H1 (cell line): ENCODE measurements at regions not wholly inside any gene's neighbourhood (a gene's known extent, or its start where the extent isn't known, plus 50 kb on each side); places are given as distances from the start of the nearest gene placed in this dataset.

ENCODE experiments used
- CTCF ChIA-PET: fragments of 300-600 bp; sonication (Branson Sonifier 250); formaldehyde crosslinking; loops from one replicate; lab custom pipeline; 2021; ENCODE audit not compliant: partially characterized antibody; lab: Charles Lee
- POLR2A ChIA-PET: fragments of 300-600 bp; sonication (Branson Sonifier 250); formaldehyde crosslinking; loops from one replicate; lab custom pipeline; 2021; ENCODE audit warnings: inconsistent platforms; ENCODE audit not compliant: partially characterized antibody; lab: Charles Lee
- DNase-seq, 2 experiments: peaks; one replicate each; pipeline versions ENCODE4 v3.0.0 to v3.0.0-alpha.2; 2010 to 2022; ENCODE audit warnings: low spot score in 2 of 2, low read depth in 1 of 2, mixed read lengths in 1 of 2
- FAIRE-seq: peaks from 2 replicates; lab custom pipeline; 2011; peaks lifted over from hg19 to GRCh38; lab: Jason Lieb, UNC
- H2AFZ ChIP-seq: 2 replicates; pipeline ENCODE4 v1.8.1; 2012; ENCODE audit warnings: low read length, inconsistent platforms
- H2AK5ac ChIP-seq: 2 replicates; pipeline ENCODE4 v1.6.1; 2013; ENCODE audit warnings: low read depth, low read length
- H2BK120ac ChIP-seq: replicated peaks from 2 replicates; pipeline ENCODE3; 2013; ENCODE audit warnings: low read depth, low read length, inconsistent platforms
- H2BK12ac ChIP-seq: 2 replicates; pipeline ENCODE4 v1.6.1; 2013; ENCODE audit warnings: low read depth, low read length
- H2BK15ac ChIP-seq: 2 replicates; pipeline ENCODE4 v1.6.1; 2013; ENCODE audit warnings: low read length
- H2BK20ac ChIP-seq: 2 replicates; pipeline ENCODE4 v1.6.1; 2013; ENCODE audit warnings: low read length
- H2BK5ac ChIP-seq: 2 replicates; pipeline ENCODE4 v1.6.1; 2013; ENCODE audit warnings: low read depth, low read length
- H3K14ac ChIP-seq: 2 replicates; pipeline ENCODE4 v1.6.1; 2013; ENCODE audit warnings: inconsistent platforms; ENCODE audit not compliant: insufficient read length
- H3K18ac ChIP-seq: 2 replicates; pipeline ENCODE4 v1.6.1; 2013; ENCODE audit warnings: low read length; ENCODE audit errors: extremely low read depth
- H3K23ac ChIP-seq: 2 replicates; pipeline ENCODE4 v1.6.1; 2013; ENCODE audit warnings: inconsistent platforms; ENCODE audit not compliant: insufficient read length
- H3K23me2 ChIP-seq: 2 replicates; pipeline ENCODE4 v1.6.1; 2013; ENCODE audit warnings: low read depth, low read length
- H3K27ac ChIP-seq: 2 replicates; pipeline ENCODE4 v1.6.1; 2011; ENCODE audit warnings: low read depth, low read length, inconsistent platforms
- H3K27me3 ChIP-seq, 4 experiments: replicated peaks in 1 of 4; 1 replicate in 1 of 4; 2 replicates in 3 of 4; pipeline versions ENCODE4 v1.6.1 to v1.8.1; 2011 to 2013; ENCODE audit warnings: low read length in 3 of 4, mild to moderate bottlenecking in 3 of 4, inconsistent platforms in 2 of 4, mixed read lengths in 2 of 4, moderate library complexity in 1 of 4; ENCODE audit not compliant: control insufficient read depth in 3 of 4, insufficient read depth in 3 of 4; ENCODE audit errors: extremely low read depth in 1 of 4
- H3K36me3 ChIP-seq, 4 experiments: 2 replicates each; pipeline versions ENCODE4 v1.6.1 to v1.8.1; 2011 to 2013; ENCODE audit warnings: mild to moderate bottlenecking in 4 of 4, low read length in 3 of 4, moderate library complexity in 2 of 4, control low read depth in 1 of 4, inconsistent platforms in 1 of 4; ENCODE audit not compliant: insufficient read depth in 4 of 4, control insufficient read depth in 2 of 4
- H3K4ac ChIP-seq: replicated peaks from 2 replicates; pipeline ENCODE3; 2013; ENCODE audit warnings: low read length, low read depth, mixed read lengths, inconsistent platforms; ENCODE audit not compliant: insufficient read length
- H3K4me1 ChIP-seq, 4 experiments: replicated peaks in 1 of 4; 1 replicate in 1 of 4; 2 replicates in 3 of 4; pipeline versions ENCODE4 v1.6.1 to v1.8.1; 2011 to 2013; ENCODE audit warnings: low read length in 3 of 4, inconsistent platforms in 2 of 4, mixed read lengths in 1 of 4; ENCODE audit not compliant: insufficient read depth in 4 of 4, control insufficient read depth in 3 of 4
- H3K4me2 ChIP-seq, 2 experiments: 2 replicates each; pipeline versions ENCODE4 v1.6.1 to v1.8.1; 2011 to 2013; ENCODE audit warnings: low read depth in 2 of 2, low read length in 2 of 2, control low read depth in 1 of 2, inconsistent platforms in 1 of 2, mild to moderate bottlenecking in 1 of 2; ENCODE audit not compliant: insufficient read depth in 1 of 2
- H3K4me3 ChIP-seq, 4 experiments: fragments of 200-600, 300-600 bp in 1 of 4; sonication (generic), shearing (Covaris generic), sonication (Bioruptor Twin) in 1 of 4; 2 replicates each; pipeline versions ENCODE4 v1.5.1 to v1.8.1; 2011 to 2016; ENCODE audit warnings: low read length in 4 of 4, low read depth in 3 of 4, control low read depth in 2 of 4, inconsistent platforms in 2 of 4, mild to moderate bottlenecking in 2 of 4, mixed read lengths in 1 of 4, moderate library complexity in 1 of 4; ENCODE audit not compliant: insufficient read depth in 2 of 4; ENCODE audit errors: extremely low read depth in 1 of 4
- H3K56ac ChIP-seq: replicated peaks from 2 replicates; pipeline ENCODE3; 2013; ENCODE audit warnings: low read depth, mild to moderate bottlenecking, mixed read lengths, low read length, inconsistent platforms; ENCODE audit not compliant: insufficient read length
- H3K79me1 ChIP-seq: 2 replicates; pipeline ENCODE4 v1.6.1; 2013; ENCODE audit warnings: low read depth, low read length, control low read depth
- H3K79me2 ChIP-seq, 2 experiments: 2 replicates each; pipeline versions ENCODE4 v1.6.1 to v1.8.1; 2012 to 2013; ENCODE audit warnings: low read length in 2 of 2, mild to moderate bottlenecking in 2 of 2, inconsistent platforms in 1 of 2; ENCODE audit not compliant: insufficient read depth in 2 of 2, control insufficient read depth in 1 of 2
- H3K9ac ChIP-seq, 4 experiments: replicated peaks in 1 of 4; 1 replicate in 1 of 4; 2 replicates in 3 of 4; pipeline versions ENCODE4 v1.6.1 to v1.8.1; 2011 to 2013; ENCODE audit warnings: low read depth in 3 of 4, low read length in 3 of 4, control low read depth in 2 of 4, mild to moderate bottlenecking in 2 of 4, moderate library complexity in 2 of 4, inconsistent platforms in 1 of 4; ENCODE audit errors: extremely low read depth in 1 of 4
- H3K9me3 ChIP-seq, 2 experiments: 2 replicates each; pipeline versions ENCODE4 v1.6.1 to v1.8.1; 2012 to 2013; ENCODE audit warnings: mild to moderate bottlenecking in 2 of 2, moderate library complexity in 2 of 2, control low read depth in 1 of 2, inconsistent platforms in 1 of 2, low read depth in 1 of 2, low read length in 1 of 2, mixed read lengths in 1 of 2; ENCODE audit not compliant: insufficient read depth in 2 of 2
- H4K20me1 ChIP-seq, 2 experiments: replicated peaks in 1 of 2; 2 replicates each; pipeline versions ENCODE3 to v1.8.1; 2011 to 2013; ENCODE audit warnings: inconsistent platforms in 2 of 2, low read length in 2 of 2, mild to moderate bottlenecking in 1 of 2; ENCODE audit not compliant: insufficient read depth in 2 of 2, control insufficient read depth in 1 of 2
- H4K5ac ChIP-seq: 2 replicates; pipeline ENCODE4 v1.6.1; 2013; ENCODE audit warnings: low read length, low read depth, mixed read lengths, inconsistent platforms; ENCODE audit not compliant: insufficient read length
- H4K8ac ChIP-seq: 2 replicates; pipeline ENCODE4 v1.8.0; 2013; ENCODE audit warnings: mild to moderate bottlenecking, moderate library complexity, low read length, inconsistent platforms; ENCODE audit not compliant: insufficient read depth; ENCODE audit errors: extremely low read depth
- H4K91ac ChIP-seq: replicated peaks from 2 replicates; pipeline ENCODE3; 2013; ENCODE audit warnings: low read length, mixed read lengths, inconsistent platforms; ENCODE audit not compliant: insufficient read length
- ASH2L ChIP-seq: fragments of 200-600, 300-600 bp; sonication (generic); IDR thresholded peaks from one replicate; pipeline ENCODE4 v1.7.1; 2017; ENCODE audit warnings: low read length
- CTBP2 ChIP-seq: IDR thresholded peaks from 2 replicates; pipeline ENCODE4 v1.7.0; 2011; ENCODE audit warnings: borderline replicate concordance, mild to moderate bottlenecking, moderate library complexity, mixed read lengths, low read length; ENCODE audit not compliant: insufficient read depth, insufficient read length
- EZH2 ChIP-seq: fragments of 200-600 bp; sonication (generic); IDR thresholded peaks from 2 replicates; pipeline ENCODE4 v1.7.1; 2012; ENCODE audit warnings: low read depth, mild to moderate bottlenecking, moderate library complexity, low read length, inconsistent platforms; ENCODE audit not compliant: severe bottlenecking
- KDM5A ChIP-seq: fragments of 200-600 bp; IDR thresholded peaks from 2 replicates; pipeline ENCODE4 v1.7.1; 2012; ENCODE audit warnings: mild to moderate bottlenecking, low read length, inconsistent platforms, mixed read lengths
- POLR2A ChIP-seq, 2 experiments: IDR thresholded peaks; 1 replicate in 1 of 2; 2 replicates in 1 of 2; pipeline ENCODE4 v1.6.1; 2011; ENCODE audit warnings: low read depth in 2 of 2, low read length in 2 of 2, mild to moderate bottlenecking in 2 of 2; ENCODE audit errors: control extremely low read depth in 1 of 2
- TAF1 ChIP-seq: IDR thresholded peaks from 2 replicates; pipeline ENCODE4 v1.6.1; 2011; ENCODE audit warnings: mild to moderate bottlenecking, low read depth, low read length
- TCF12 ChIP-seq: IDR thresholded peaks from 2 replicates; pipeline ENCODE4 v1.6.1; 2011; ENCODE audit warnings: low read depth, mild to moderate bottlenecking, low read length
- whole genome bisulfite sequencing, 2 experiments: shearing (Covaris generic) in 1 of 2; methylation state at CpG; one replicate each; pipeline versions ENCODE4 v1.1.6 to v1.1.7; 2013 to 2015; ENCODE audit warnings: low lambda C conversion rate in 2 of 2, mixed read lengths in 2 of 2, inconsistent platforms in 1 of 2, low coverage in 1 of 2, missing lambda C conversion rate in 1 of 2; ENCODE audit not compliant: insufficient replicate concordance in 2 of 2, insufficient coverage in 1 of 2, insufficient read length in 1 of 2; ENCODE audit errors: extremely low coverage in 1 of 2, missing lambda C conversion rate in 1 of 2; 5-methylcytosine and 5-hydroxymethylcytosine counted together

DNA sequence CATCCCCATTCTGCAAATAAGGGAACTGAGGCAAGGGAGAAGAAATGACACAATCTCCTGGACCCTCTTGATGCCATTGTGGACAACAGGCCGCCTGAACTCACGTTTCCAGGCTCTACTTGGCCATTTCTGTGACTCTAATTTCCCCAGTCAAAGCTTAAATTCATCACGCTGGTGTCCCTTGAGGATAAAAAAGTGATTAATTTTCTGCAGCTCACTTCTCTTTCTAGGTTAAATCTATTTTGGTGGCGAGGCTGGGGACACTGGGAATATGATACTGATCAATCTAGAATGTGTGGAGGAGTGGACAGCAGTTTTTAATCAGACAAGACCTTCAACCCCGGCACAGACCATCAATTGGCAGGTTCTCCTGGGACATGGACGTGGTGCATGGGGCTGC is 168.2 kb upstream of the SULF2 start:
- FAIRE-seq, result no peak
- POLR2A ChIA-PET, result no interaction called here
- Histone ChIP-seq H3K23ac (no peak overlapping the region), H2BK120ac (no peak overlapping the region), H3K9ac (no peak overlapping the region), H2BK20ac (no peak overlapping the region), H2BK15ac (no peak overlapping the region), H3K4ac (no peak overlapping the region), H2AFZ (no peak overlapping the region), H4K5ac (no peak overlapping the region), H4K20me1 (no peaks in the 10 kb centered on the region), H3K56ac (no peak overlapping the region), H4K91ac (no peak overlapping the region), H3K4me2 (no peak overlapping the region), H3K14ac (no peak overlapping the region), H3K27ac (no peak overlapping the region), H2BK12ac (no peak overlapping the region), H3K18ac (no peak overlapping the region), H3K9me3 (no peaks in the 10 kb centered on the region; a peak in 1 of 4 replicates), H3K23me2 (no peaks in the 10 kb centered on the region), H3K79me2 (no peaks in the 10 kb centered on the region), H3K79me1 (no peaks in the 10 kb centered on the region), H2AK5ac (no peak overlapping the region), H2BK5ac (no peak overlapping the region), H4K8ac (no peak overlapping the region), H3K4me1 (no peaks in the 10 kb centered on the region; a peak in 1 of 7 replicates), H3K36me3 (no peaks in the 10 kb centered on the region), H3K4me3 (no peak overlapping the region), H3K27me3 (no peaks in the 10 kb centered on the region)
- CTCF ChIA-PET, result no interaction called here
- 88% methylated on average over 6 of the region's 6 CpGs; no CpG with 5 or more reads in 1 of the 2 experiments for WGBS, 2 experiments
- DNase-seq, result no peak
- TF ChIP-seq TCF12 (no peak), KDM5A (no peak), TAF1 (no peak), CTBP2 (no peak), EZH2 (no peak), POLR2A (IDR thresholded peaks at IDR 0.05; ENCODE audit: control extremely low read depth in 1 of 2, low read depth in 2 of 2, low read length in 2 of 2) (no peak), ASH2L (no peak)
